Panc1 (cell line): ENCODE measurements at regions not wholly inside any gene's neighbourhood (a gene's known extent, or its start where the extent isn't known, plus 50 kb on each side); places are given as distances from the start of the nearest gene placed in this dataset.

Source experiments
- POLR2AphosphoS5 ChIP-seq: IDR thresholded peaks from 2 replicates; pipeline ENCODE4 v1.6.1; 2012; ENCODE audit warnings: mild to moderate bottlenecking, low read depth, low read length, moderate library complexity
- TCF7L2 ChIP-seq: IDR thresholded peaks from 2 replicates; pipeline ENCODE4 v1.6.1; 2011; ENCODE audit warnings: mild to moderate bottlenecking, low read depth, low read length, inconsistent platforms
- TF ChIP-seq, protein P1 (sequence below): fragments of 450-650 bp; IDR thresholded peaks from 2 replicates; pipeline ENCODE4 v1.5.1; 2017; ENCODE audit warnings: mild to moderate bottlenecking

DNA sequence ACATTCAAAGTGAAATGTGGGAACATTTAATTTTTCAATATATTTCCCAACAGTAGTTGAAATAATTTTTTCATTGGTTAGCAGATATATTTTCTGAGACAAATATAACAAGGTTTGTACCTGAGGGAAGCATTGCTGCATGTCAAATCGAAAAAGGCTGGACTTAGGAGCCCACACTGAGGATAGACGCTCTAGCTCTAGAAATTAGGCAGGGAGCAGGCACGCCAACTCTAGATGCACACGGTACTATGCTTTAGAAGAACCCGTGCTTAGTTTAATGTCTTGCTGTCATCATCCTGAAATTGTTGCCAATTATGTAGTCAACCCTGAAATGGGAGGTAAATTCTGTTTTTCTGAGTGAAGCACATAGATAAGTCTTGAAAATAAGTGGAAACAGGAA, 731.1 kb upstream of the ZNF804A start:
- TF ChIP-seq, protein P1, sequence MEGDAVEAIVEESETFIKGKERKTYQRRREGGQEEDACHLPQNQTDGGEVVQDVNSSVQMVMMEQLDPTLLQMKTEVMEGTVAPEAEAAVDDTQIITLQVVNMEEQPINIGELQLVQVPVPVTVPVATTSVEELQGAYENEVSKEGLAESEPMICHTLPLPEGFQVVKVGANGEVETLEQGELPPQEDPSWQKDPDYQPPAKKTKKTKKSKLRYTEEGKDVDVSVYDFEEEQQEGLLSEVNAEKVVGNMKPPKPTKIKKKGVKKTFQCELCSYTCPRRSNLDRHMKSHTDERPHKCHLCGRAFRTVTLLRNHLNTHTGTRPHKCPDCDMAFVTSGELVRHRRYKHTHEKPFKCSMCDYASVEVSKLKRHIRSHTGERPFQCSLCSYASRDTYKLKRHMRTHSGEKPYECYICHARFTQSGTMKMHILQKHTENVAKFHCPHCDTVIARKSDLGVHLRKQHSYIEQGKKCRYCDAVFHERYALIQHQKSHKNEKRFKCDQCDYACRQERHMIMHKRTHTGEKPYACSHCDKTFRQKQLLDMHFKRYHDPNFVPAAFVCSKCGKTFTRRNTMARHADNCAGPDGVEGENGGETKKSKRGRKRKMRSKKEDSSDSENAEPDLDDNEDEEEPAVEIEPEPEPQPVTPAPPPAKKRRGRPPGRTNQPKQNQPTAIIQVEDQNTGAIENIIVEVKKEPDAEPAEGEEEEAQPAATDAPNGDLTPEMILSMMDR = no peak
- no peak for TF ChIP-seq TCF7L2
- TF ChIP-seq POLR2AphosphoS5 = no peak
